GM23248 (cell line): ENCODE measurements at regions not wholly inside any gene's neighbourhood (a gene's known extent, or its start where the extent isn't known, plus 50 kb on each side); places are given as distances from the start of the nearest gene placed in this dataset.

Source experiments
- EZH2 ChIP-seq: fragments of 200-600 bp; sonication (generic); IDR thresholded peaks from 2 replicates; pipeline ENCODE4 v1.6.1; 2018; ENCODE audit warnings: antibody characterized with exemption, mild to moderate bottlenecking; ENCODE audit not compliant: insufficient read depth, poor library complexity, severe bottlenecking
- EZH2phosphoT487 ChIP-seq: fragments of 200-600 bp; sonication (generic); IDR thresholded peaks from 2 replicates; pipeline ENCODE4 v1.6.1; 2018; ENCODE audit warnings: antibody characterized with exemption, moderate library complexity, mild to moderate bottlenecking, low read depth; ENCODE audit not compliant: insufficient read depth

DNA sequence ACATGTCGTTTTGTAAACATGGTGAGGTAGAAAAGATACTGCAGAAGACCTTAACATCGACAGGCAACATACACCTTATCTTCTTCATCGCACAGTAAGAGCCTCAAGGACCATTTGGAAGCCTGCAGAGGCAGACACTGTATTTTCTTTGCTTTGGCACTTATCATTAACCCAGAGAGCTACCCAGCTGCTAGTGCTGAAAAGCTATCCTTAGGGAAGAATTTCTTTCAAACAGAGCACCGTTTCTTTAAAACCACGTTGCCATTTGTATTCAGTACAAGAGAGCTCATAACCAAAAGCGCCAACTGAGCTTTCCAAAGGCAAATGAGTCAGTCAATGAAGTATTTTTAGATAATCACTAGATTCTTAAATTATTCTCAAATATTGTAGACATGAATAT is 306.6 kb downstream of the EPM2A start:
- no peak for TF ChIP-seq EZH2phosphoT487
- TF ChIP-seq EZH2: no peak
